ENCODE measurements at regions not wholly inside any gene's neighbourhood (a gene's known extent, or its start where the extent isn't known, plus 50 kb on each side); places are given as distances from the start of the nearest gene placed in this dataset.

DNA sequence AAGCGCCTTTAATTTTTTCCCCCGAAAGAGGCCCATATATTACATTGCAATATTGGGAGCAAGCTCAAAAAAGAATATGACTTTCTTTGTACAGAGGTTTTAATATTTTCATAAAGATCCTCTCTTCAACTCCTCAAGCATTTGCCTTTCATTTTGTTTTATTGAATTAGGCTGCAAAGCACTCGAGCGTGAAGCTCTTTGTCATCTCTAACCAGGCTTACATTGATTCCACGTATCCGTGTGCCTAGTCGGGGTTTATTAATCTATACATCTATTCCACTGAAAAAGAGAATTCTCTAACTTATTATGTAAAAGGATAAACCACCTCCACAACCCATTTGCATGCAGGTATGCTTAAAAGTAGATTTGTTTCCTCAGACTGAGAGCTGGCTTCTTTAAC is 234.8 kb upstream of the TMPO start:
- ATAC-seq (no peak), DNase-seq (no peak)

DNA sequence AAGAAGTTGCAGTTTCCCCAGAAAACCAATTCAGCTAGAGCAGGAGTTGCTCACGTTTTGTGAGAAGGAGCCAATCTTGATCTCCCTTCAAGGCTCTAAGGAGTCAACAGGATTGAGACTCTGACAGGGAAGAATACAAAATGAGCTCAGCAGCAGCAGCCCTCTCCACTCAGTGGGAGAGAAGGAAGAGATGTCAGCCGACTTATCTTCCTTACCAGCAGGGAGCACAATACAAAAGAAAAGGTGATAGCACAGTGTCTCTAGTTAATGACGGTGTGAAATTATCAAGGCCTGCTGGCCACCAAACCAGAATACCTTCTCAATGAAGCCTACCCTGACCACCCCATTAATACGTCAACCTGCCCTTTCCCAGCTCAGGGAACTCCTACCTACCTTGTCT is 223.6 kb upstream of the TMPO start:
- ATAC-seq (no peak), DNase-seq (no peak)

GRCh38 chr12:98294051-98294805 is 221.2 kb upstream of the TMPO start:
- DNase-seq, result no peak
- no peak for ATAC-seq

DNA sequence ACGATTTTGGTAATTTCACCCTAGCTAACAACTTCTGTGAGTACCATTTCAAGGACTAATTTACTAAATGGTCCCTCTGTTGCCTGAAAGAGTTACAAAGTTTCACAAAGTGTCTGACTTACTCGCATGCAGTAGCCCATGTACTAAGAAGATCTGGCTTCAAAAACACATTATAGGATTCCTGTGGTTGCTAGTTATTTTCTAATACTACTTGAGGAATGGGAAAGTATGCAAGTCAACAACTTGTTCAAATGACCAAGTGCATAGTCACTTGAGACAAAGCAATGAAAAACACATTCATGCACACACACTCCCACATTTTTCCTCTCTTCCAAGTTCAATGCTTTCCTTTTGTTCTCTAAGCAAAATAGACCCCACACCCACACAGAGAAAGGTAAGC is 219.7 kb upstream of the TMPO start:
- ATAC-seq (no peak), DNase-seq (no peak)

DNA sequence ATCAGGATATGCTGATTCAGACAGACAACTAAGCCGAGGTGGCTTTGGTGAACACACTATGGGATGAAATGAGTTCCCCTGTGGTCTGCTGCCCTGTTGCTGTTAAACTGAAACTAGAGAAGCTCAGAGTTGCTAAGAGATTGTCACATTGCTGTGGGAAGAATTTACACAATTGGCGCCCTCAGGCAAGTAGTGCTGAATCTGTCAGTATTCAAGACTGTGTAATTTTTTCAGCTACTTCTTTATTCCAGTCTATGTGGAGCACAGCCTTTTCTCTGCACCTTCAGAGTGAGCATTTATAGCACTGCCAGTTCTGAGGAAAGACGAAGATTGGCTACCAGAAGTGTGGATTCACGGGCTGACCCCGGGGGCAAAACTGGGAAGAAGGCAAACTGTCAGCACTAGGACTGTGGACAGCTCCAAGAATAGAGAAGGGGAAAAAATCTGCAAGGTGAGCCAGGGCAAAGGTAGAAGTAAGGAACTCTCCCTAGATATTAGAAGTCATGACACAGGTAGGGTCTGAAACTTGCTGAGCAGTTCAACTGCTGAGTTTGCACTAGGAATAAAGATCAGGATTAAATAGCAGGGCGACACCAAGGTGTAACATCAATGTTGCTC is 218.8 kb upstream of the TMPO start:
- no peak for ATAC-seq
- no peak for DNase-seq

DNA sequence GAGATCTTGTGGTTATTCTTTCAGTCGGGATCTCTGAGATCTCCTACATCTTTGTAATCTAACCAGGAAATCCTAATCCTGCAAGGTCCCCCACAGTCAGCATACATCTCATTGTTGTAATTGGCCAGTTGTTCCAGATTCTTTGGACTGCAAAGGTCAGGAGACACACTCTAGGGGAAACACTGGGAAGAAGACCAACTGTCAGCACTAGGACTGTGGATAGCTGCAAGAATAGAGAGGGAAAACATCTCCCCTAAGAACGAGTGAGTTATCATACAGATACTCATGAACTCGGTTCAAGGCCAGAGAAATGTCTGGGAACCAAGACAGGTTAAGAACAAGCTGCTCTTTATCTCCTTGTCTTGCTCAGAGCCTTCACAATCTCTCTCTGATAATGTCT is 217.9 kb upstream of the TMPO start:
- no peak for ATAC-seq
- no peak for DNase-seq

DNA sequence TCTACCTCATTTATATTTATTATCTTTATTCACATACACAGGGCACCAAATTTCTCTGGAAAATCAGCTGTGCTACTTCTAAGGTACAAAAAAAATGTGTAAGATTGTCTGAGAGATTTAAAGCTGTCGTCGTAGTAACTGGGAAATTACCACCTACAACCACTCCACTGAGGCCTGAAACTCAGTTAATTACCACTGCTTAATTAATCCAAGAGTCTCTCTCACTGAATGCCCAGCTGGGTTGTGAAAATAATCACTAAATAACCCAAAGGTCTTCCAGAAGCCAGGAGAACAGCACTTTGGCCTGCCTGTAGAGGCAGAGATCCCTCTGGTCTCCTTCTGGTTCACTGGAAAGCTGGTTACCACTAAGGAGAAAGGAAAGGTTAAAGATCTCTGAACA is 207.2 kb upstream of the TMPO start:
- no peak for ATAC-seq
- no peak for DNase-seq

GRCh38 chr12:98317939-98318899 is 197.2 kb upstream of the TMPO start:
- ATAC-seq (no peak), DNase-seq (no peak)

DNA sequence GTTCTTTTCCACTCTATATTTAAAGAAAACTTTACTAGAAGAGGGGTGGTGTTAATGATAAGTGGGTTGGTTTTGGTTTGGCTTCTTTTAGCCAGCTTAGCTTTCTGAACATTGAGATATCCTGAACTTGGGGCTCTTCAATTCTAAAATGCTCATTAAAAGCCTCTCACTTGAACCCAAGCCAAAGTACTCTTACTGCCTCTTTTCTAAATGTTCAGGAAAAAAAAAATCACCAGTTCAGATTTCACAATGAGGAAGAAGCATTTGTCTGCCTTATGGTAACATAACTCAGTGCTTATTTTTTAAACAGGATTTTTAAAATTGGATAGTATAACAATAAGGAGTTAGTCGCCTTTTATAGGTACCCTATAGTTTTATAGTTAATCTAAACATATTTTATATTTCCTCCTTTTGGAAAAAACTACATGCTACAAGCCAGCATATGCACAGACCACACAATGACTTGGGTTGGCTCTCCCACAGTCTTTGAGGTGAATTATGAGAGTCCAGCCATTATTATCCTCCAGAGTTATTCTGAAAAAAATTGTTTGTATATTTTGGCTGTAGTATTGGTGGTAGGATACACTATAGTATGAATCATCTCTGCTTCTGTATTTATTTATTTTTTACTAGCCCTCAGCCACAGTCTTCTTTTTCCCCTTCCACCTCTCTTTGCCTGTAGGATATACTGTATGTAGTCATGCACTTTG is 195.5 kb upstream of the TMPO start:
- no peak for DNase-seq
- ATAC-seq, result no peak

- ATAC-seq, result no peak
- DNase-seq, result no peak
These were observed 190.4 kb upstream of the TMPO start for GRCh38 chr12:98325003-98325402.

GRCh38 chr12:98328467-98328866 is 186.9 kb upstream of the TMPO start:
- no peak for DNase-seq
- ATAC-seq, result no peak

DNA sequence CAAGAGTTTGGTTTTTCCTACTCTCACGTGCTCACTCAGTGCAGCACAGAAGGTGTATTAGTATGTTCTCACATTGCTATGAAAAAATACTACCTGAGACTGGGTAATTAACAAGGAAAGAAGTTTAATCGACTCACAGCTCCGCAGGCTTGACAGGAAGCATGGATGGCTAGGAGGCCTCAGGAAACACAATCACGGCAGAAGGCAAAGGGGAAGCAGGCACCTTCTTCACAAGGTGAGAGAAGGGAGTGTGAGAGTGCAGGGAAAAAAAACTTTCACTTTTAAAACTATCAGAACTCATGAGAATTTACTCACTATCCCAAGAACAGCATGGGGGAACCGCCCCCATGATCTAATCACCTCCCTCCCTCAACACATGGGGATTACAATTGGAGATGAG is 185.8 kb upstream of the TMPO start:
- no peak for DNase-seq

GRCh38 chr12:98332642-98333041 is 182.7 kb upstream of the TMPO start:
- no peak for ATAC-seq

More for the DNA sequence above, 185.8 kb upstream of the TMPO start:
- ATAC-seq, result no peak

GRCh38 chr12:98334768-98335167 is 180.6 kb upstream of the TMPO start:
- ATAC-seq (no peak), DNase-seq (no peak)

More at GRCh38 chr12:98332642-98333041, 182.7 kb upstream of the TMPO start:
- no peak for DNase-seq

- no peak for ATAC-seq
- no peak for DNase-seq
These were observed 174.4 kb upstream of the TMPO start for GRCh38 chr12:98341026-98341425.

- DNase-seq (no peak), ATAC-seq (no peak)
These were observed 173.7 kb upstream of the TMPO start for GRCh38 chr12:98341732-98342131.

DNA sequence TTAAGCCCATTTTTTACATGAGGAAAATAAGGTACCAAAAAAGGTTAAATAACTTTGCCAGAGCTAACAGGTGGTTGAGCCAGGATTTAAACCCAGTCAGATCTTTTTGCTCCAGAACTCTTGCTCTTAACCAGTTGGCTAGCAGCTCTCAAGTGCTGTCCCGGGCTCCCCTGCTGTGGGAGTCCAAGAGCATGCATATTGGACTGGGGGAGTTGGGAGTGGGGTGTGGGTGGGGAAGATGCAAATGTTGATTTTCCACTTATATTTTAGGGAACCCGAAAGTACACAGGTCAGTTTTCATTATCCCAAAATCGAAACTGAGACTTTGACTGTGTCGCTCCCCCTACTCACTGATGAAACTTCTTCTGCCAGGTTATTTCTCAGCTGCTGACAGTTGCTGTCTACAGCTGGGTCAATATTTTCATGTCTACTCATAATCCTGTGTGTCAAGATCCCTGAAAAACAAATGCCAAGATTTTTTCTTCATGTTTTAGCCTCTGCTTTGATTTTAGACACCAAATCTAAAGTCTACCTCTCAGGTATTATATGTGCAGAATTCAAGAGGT is 172.3 kb upstream of the TMPO start:
- no peak for ATAC-seq
- DNase-seq, result no peak

DNA sequence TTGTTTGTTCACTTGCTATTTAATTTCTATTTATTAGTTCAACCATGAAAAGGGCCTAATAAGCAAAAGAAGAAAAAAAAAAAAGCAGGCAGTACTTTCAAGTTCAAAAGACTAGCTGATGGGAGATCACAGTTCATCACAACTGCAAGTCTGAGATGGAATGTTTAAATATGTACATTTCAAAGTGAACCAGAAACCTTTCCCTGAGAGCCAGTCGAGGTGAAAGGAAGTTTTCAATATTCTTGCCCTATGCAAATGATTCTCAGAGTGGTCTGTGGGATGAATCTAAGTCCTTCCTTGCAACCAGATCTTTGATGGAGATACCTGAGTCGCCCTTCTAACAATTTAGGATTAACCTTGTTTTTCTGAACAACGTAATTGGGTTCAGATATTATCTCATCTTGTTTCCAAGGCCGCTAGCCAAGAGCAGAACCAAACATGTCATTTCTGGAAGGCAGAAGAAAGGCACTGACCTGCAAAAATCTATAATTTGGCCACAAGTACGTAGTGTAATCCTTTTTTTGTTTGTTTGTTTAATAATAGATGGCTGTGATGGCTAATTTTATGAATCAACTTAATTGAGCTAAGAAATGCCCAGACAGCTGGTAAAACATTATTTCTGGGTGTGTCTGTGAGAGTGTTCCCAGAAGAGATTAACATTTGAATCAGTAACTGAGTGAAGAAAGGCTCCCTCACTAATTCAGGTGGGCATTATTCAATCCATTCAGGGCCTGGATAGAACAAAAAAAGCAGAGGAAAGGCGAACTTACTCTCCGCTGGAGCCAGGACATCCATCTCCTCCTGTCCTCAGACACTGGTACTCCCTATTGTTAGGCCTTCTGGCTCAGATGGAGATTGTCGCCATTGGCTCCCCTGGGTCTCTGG is 171.1 kb upstream of the TMPO start:
- DNase-seq, result no peak
- no peak for ATAC-seq

GRCh38 chr12:98345308-98345876 is 170.0 kb upstream of the TMPO start:
- DNase-seq (no peak), ATAC-seq (no peak)

DNA sequence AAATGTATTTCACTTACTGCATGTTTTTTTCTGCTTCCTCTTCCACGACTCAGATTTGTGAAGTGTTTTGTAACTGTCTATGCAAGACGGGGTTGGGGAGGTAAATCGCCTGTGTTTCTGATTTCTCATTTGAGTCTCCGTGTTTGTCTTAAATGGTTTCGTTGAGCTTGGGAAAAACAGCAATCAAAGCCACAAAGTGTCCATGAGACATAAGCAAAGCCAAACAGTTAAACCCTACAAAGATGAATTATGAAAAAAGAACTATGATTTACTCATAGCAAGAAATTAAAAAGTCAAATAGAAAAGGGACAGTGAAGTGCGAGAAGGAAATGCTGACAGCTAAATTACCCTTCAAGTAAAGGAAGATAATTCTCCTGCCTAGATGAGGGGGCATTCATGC is 164.3 kb upstream of the TMPO start:
- DNase-seq, result no peak
- ATAC-seq, result no peak

DNA sequence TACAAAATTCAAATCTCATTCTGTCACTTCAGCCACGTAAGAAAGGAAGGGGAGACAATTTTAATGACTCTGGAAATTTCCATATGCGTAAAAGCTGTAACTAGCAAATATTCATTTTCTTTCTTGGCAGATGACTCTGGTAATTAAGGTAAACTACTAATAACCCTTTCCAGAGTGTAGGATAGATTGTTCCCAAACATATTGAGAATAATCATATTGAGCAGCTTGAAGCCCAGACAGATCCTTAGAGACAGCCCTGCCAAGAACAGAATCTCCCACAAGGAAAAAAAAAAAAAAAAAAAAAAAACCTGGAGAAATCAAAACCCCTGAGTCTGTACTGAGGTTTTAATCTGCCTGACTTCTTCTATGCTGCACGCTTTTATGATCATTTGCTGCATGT is 163.6 kb upstream of the TMPO start:
- DNase-seq (no peak), ATAC-seq (no peak)

All from stimulated activated naive CD8-positive, alpha-beta T cell treated with anti-CD3 and anti-CD28 coated beads, Interleukin-15, Interleukin-2, amounts not matched to agents 100 U/mL and 50 U/mL, for 24 hours (primary cell).